Keratinocyte (primary cell): ENCODE measurements at regions not wholly inside any gene's neighbourhood (a gene's known extent, or its start where the extent isn't known, plus 50 kb on each side); places are given as distances from the start of the nearest gene placed in this dataset.

Source experiments
- DNase-seq: peaks from one replicate; pipeline ENCODE4 v3.0.0-alpha.2; 2011; ENCODE audit warnings: low read depth, missing footprints, low spot score
- FAIRE-seq: peaks from 2 replicates; lab custom pipeline; 2011; peaks lifted over from hg19 to GRCh38; lab: Jason Lieb, UNC
- H2AFZ ChIP-seq: 2 replicates; pipeline ENCODE4 v1.6.0; 2012; ENCODE audit warnings: low read length, control low read depth, inconsistent platforms; ENCODE audit not compliant: control insufficient read depth
- H3K27ac ChIP-seq: 2 replicates; pipeline ENCODE4 v1.5.1; 2011; ENCODE audit warnings: low read length; ENCODE audit not compliant: control insufficient read depth, insufficient read depth
- H3K27me3 ChIP-seq: 3 replicates; pipeline ENCODE4 v1.6.0; 2011; ENCODE audit warnings: low read length; ENCODE audit not compliant: control insufficient read depth, insufficient read depth; ENCODE audit errors: extremely low read depth
- H3K36me3 ChIP-seq, 2 experiments: 2 replicates in 1 of 2; 3 replicates in 1 of 2; pipeline ENCODE4 v1.5.1; 2011; ENCODE audit warnings: low read length in 2 of 2, mild to moderate bottlenecking in 1 of 2; ENCODE audit not compliant: control insufficient read depth in 2 of 2, insufficient read depth in 2 of 2; ENCODE audit errors: extremely low read depth in 1 of 2
- H3K4me1 ChIP-seq: 3 replicates; pipeline ENCODE4 v1.5.1; 2011; ENCODE audit warnings: low read length; ENCODE audit not compliant: control insufficient read depth, insufficient read depth; ENCODE audit errors: extremely low read depth
- H3K4me2 ChIP-seq: 3 replicates; pipeline ENCODE4 v1.6.0; 2011; ENCODE audit warnings: low read depth, low read length; ENCODE audit not compliant: control insufficient read depth, insufficient read depth; ENCODE audit errors: extremely low read depth
- H3K4me3 ChIP-seq, 3 experiments: fragments of 200-600 bp in 1 of 3; sonication (generic) in 1 of 3; 2 replicates in 2 of 3; 3 replicates in 1 of 3; pipeline ENCODE4 v1.5.1; 2011 to 2016; ENCODE audit warnings: low read length in 3 of 3, mild to moderate bottlenecking in 3 of 3, control low read depth in 2 of 3, inconsistent platforms in 1 of 3, low read depth in 1 of 3, mixed read lengths in 1 of 3, mixed run types in 1 of 3, moderate library complexity in 1 of 3; ENCODE audit not compliant: control insufficient read depth in 2 of 3, insufficient read depth in 2 of 3; ENCODE audit errors: extremely low read depth in 1 of 3
- H3K79me2 ChIP-seq: 2 replicates; pipeline ENCODE4 v1.6.0; 2012; ENCODE audit warnings: low read length; ENCODE audit not compliant: control insufficient read depth, insufficient read depth
- H3K9ac ChIP-seq: 3 replicates; pipeline ENCODE4 v1.6.0; 2011; ENCODE audit warnings: low read length; ENCODE audit not compliant: control insufficient read depth, insufficient read depth; ENCODE audit errors: extremely low read depth
- H3K9me1 ChIP-seq: 3 replicates; pipeline ENCODE4 v1.6.0; 2011; ENCODE audit warnings: low read length; ENCODE audit not compliant: control insufficient read depth, insufficient read depth; ENCODE audit errors: extremely low read depth
- H3K9me3 ChIP-seq: 2 replicates; pipeline ENCODE4 v1.5.1; 2012; ENCODE audit warnings: low read depth, low read length; ENCODE audit not compliant: control insufficient read depth
- H4K20me1 ChIP-seq: 3 replicates; pipeline ENCODE4 v1.6.0; 2011; ENCODE audit warnings: low read length; ENCODE audit not compliant: control insufficient read depth, insufficient read depth; ENCODE audit errors: extremely low read depth
- EZH2 ChIP-seq: IDR thresholded peaks from one replicate; pipeline ENCODE4 v1.6.1; 2012; ENCODE audit warnings: inconsistent platforms, mild to moderate bottlenecking, low read length, moderate library complexity
- dilution Hi-C: fragments of 300-500 bp; cut with MboI; formaldehyde crosslinking; loops from one replicate; pipeline ENCODE4 v1.7.0; 2020; ENCODE audit warnings: low sequenced_read_pairs; ENCODE audit not compliant: extremely low pct_ligation_motif_present
- TF ChIP-seq, protein P1 (sequence below), 3 experiments: IDR thresholded peaks in 1 of 3; conservative IDR thresholded peaks in 1 of 3; optimal IDR thresholded peaks in 1 of 3; 2 replicates in 2 of 3; 3 replicates in 1 of 3; pipeline versions ENCODE3 to v1.5.1; 2011; ENCODE audit warnings: low read length in 3 of 3, mild to moderate bottlenecking in 3 of 3, moderate library complexity in 2 of 3, control low read depth in 1 of 3, inconsistent platforms in 1 of 3; ENCODE audit not compliant: insufficient read depth in 2 of 3; ENCODE audit errors: extremely low read depth in 1 of 3

GRCh38 chr13:27339299-27339698 is 68.7 kb downstream of the RASL11A start:
- Histone ChIP-seq H3K27me3 (no peaks in the 10 kb centered on the region), H3K9me3 (no peaks in the 10 kb centered on the region), H4K20me1 (no peaks in the 10 kb centered on the region), H3K9me1 (no peaks in the 10 kb centered on the region), H2AFZ (no peak overlapping the region), H3K4me3 (no peak overlapping the region), H3K27ac (no peak overlapping the region), H3K36me3 (no peaks in the 10 kb centered on the region), H3K4me2 (no peak overlapping the region), H3K79me2 (no peaks in the 10 kb centered on the region), H3K9ac (no peak overlapping the region), H3K4me1 (no peaks in the 10 kb centered on the region)
- TF ChIP-seq EZH2, result no peak
- TF ChIP-seq, protein P1, sequence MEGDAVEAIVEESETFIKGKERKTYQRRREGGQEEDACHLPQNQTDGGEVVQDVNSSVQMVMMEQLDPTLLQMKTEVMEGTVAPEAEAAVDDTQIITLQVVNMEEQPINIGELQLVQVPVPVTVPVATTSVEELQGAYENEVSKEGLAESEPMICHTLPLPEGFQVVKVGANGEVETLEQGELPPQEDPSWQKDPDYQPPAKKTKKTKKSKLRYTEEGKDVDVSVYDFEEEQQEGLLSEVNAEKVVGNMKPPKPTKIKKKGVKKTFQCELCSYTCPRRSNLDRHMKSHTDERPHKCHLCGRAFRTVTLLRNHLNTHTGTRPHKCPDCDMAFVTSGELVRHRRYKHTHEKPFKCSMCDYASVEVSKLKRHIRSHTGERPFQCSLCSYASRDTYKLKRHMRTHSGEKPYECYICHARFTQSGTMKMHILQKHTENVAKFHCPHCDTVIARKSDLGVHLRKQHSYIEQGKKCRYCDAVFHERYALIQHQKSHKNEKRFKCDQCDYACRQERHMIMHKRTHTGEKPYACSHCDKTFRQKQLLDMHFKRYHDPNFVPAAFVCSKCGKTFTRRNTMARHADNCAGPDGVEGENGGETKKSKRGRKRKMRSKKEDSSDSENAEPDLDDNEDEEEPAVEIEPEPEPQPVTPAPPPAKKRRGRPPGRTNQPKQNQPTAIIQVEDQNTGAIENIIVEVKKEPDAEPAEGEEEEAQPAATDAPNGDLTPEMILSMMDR (optimal IDR thresholded peaks at IDR 0.05 in 1 of 3, IDR thresholded peaks at IDR 0.05 in 1 of 3, conservative IDR thresholded peaks at IDR 0.05 in 1 of 3; ENCODE audit: extremely low read depth in 1 of 3, insufficient read depth in 2 of 3, low read length in 3 of 3), result peak; percentile 70 to 83 (median 71)
- no peak for FAIRE-seq
- dilution Hi-C loops, result no loop called here
- no peak for DNase-seq

- dilution Hi-C loops, result no loop called here
- Histone ChIP-seq H3K4me3 (no peak overlapping the region), H3K79me2 (no peaks in the 10 kb centered on the region), H3K36me3 (no peaks in the 10 kb centered on the region), H4K20me1 (no peaks in the 10 kb centered on the region), H3K27ac (no peak overlapping the region), H3K9me1 (no peaks in the 10 kb centered on the region), H3K4me2 (no peak overlapping the region), H3K27me3 (peaks cover under 1% of the 10 kb centered on the region), H3K4me1 (no peaks in the 10 kb centered on the region), H3K9me3 (no peaks in the 10 kb centered on the region), H3K9ac (no peak overlapping the region), H2AFZ (no peak overlapping the region)
- TF ChIP-seq EZH2, result no peak
- TF ChIP-seq, protein P1 (optimal IDR thresholded peaks at IDR 0.05 in 1 of 3, IDR thresholded peaks at IDR 0.05 in 1 of 3, conservative IDR thresholded peaks at IDR 0.05 in 1 of 3; ENCODE audit: extremely low read depth in 1 of 3, insufficient read depth in 2 of 3, low read length in 3 of 3), result no peak
- DNase-seq, result no peak
- FAIRE-seq, result no peak
These were observed 71.0 kb downstream of the RASL11A start for GRCh38 chr13:27341616-27342015.
